H1 (cell line): ENCODE measurements at regions not wholly inside any gene's neighbourhood (a gene's known extent, or its start where the extent isn't known, plus 50 kb on each side); places are given as distances from the start of the nearest gene placed in this dataset.

Experiments
- ASH2L ChIP-seq: fragments of 200-600, 300-600 bp; sonication (generic); IDR thresholded peaks from one replicate; pipeline ENCODE4 v1.7.1; 2017; ENCODE audit warnings: low read length
- CHD1 ChIP-seq: IDR thresholded peaks from 2 replicates; pipeline ENCODE4 v1.6.1; 2012; ENCODE audit warnings: low read depth, low read length, improper control_type of control experiment
- CREB1 ChIP-seq: IDR thresholded peaks from 2 replicates; pipeline ENCODE4 v1.6.1; 2012; ENCODE audit warnings: inconsistent platforms
- CTCF ChIP-seq, 3 experiments: IDR thresholded peaks; 1 replicate in 2 of 3; 2 replicates in 1 of 3; pipeline versions ENCODE4 v1.5.1 to v1.6.1; 2011; ENCODE audit warnings: low read length in 3 of 3, mild to moderate bottlenecking in 3 of 3, inconsistent platforms in 2 of 3, low read depth in 1 of 3, moderate library complexity in 1 of 3; ENCODE audit not compliant: insufficient read depth in 1 of 3; ENCODE audit errors: control extremely low read depth in 1 of 3
- EZH2 ChIP-seq: fragments of 200-600 bp; sonication (generic); IDR thresholded peaks from 2 replicates; pipeline ENCODE4 v1.7.1; 2012; ENCODE audit warnings: low read depth, mild to moderate bottlenecking, moderate library complexity, low read length, inconsistent platforms; ENCODE audit not compliant: severe bottlenecking
- NRF1 ChIP-seq: IDR thresholded peaks from 2 replicates; pipeline ENCODE4 v1.6.1; 2011; ENCODE audit warnings: mild to moderate bottlenecking, low read depth, low read length, improper control_type of control experiment
- POLR2A ChIP-seq, 2 experiments: IDR thresholded peaks; 1 replicate in 1 of 2; 2 replicates in 1 of 2; pipeline ENCODE4 v1.6.1; 2011; ENCODE audit warnings: low read depth in 2 of 2, low read length in 2 of 2, mild to moderate bottlenecking in 2 of 2; ENCODE audit errors: control extremely low read depth in 1 of 2
- SP4 ChIP-seq: IDR thresholded peaks from 2 replicates; pipeline ENCODE4 v1.6.1; 2012; ENCODE audit warnings: low read length, inconsistent platforms
- SRF ChIP-seq: IDR thresholded peaks from 2 replicates; pipeline ENCODE4 v1.6.1; 2011; ENCODE audit warnings: mild to moderate bottlenecking, low read depth, low read length, moderate library complexity
- YY1 ChIP-seq: IDR thresholded peaks from 2 replicates; pipeline ENCODE4 v1.6.1; 2011; ENCODE audit warnings: low read depth, mild to moderate bottlenecking, low read length
- ZNF274 ChIP-seq: IDR thresholded peaks from 2 replicates; pipeline ENCODE4 v1.7.0; 2012; ENCODE audit warnings: low read length, borderline replicate concordance; ENCODE audit errors: extremely low read depth

- TF ChIP-seq CTCF (IDR thresholded peaks at IDR 0.05; ENCODE audit: control extremely low read depth in 1 of 3, insufficient read depth in 1 of 3, low read depth in 1 of 3, low read length in 3 of 3) (no peak), POLR2A (IDR thresholded peaks at IDR 0.05; ENCODE audit: control extremely low read depth in 1 of 2, low read depth in 2 of 2, low read length in 2 of 2) (no peak), CHD1 (no peak), SRF (no peak), ZNF274 (no peak), NRF1 (no peak), ASH2L (no peak), YY1 (no peak), SP4 (no peak), CREB1 (no peak), EZH2 (no peak)
Measured at GRCh38 chr6:156660389-156660788, 116.8 kb upstream of the ARID1B start.
